Ascending aorta (tissue), 2 donors: ENCODE measurements at regions not wholly inside any gene's neighbourhood (a gene's known extent, or its start where the extent isn't known, plus 50 kb on each side); places are given as distances from the start of the nearest gene placed in this dataset.

ENCODE experiments used
- DNase-seq, 2 donors: peaks; one replicate each; pipeline ENCODE4 v3.0.0-alpha.2; 2019; ENCODE audit warnings: low spot score in 2 of 2
- H3K27ac ChIP-seq, 2 donors: fragments of 200-600 bp; sonication (generic); one replicate each; pipeline ENCODE4 v1.5.1; 2016 to 2017; ENCODE audit warnings: mild to moderate bottlenecking in 1 of 2
- H3K27me3 ChIP-seq: fragments of 200-600 bp; sonication (generic); one replicate; pipeline ENCODE4 v1.5.1; 2017
- H3K36me3 ChIP-seq, 2 donors: fragments of 200-600 bp; sonication (generic); one replicate each; pipeline ENCODE4 v1.5.1; 2016
- H3K4me1 ChIP-seq, 2 donors: fragments of 200-600 bp; sonication (generic); one replicate each; pipeline ENCODE4 v1.5.1; 2016 to 2017; ENCODE audit warnings: mild to moderate bottlenecking in 1 of 2
- H3K4me3 ChIP-seq, 2 donors: fragments of 200-600 bp; sonication (generic); one replicate each; pipeline ENCODE4 v1.5.1; 2016 to 2017; ENCODE audit warnings: mild to moderate bottlenecking in 1 of 2
- H3K9me3 ChIP-seq, 2 donors: fragments of 200-600 bp; sonication (generic); one replicate each; pipeline ENCODE4 v1.5.1; 2016
- CTCF ChIP-seq, 3 experiments: fragments of 200-600 bp in 2 of 3; fragments of 450-650 bp in 1 of 3; sonication (generic) in 2 of 3; IDR thresholded peaks; one replicate each; pipeline ENCODE4 v1.5.1; 2016 to 2019; ENCODE audit warnings: antibody characterized with exemption in 3 of 3, mild to moderate bottlenecking in 1 of 3, moderate library complexity in 1 of 3
- intact Hi-C: fragments of 100-400 bp; cut with DNase I; formaldehyde crosslinking; loops from one replicate; pipeline ENCODE4 v1.15.1; 2023

- Histone ChIP-seq H3K27ac (no peak overlapping the region), H3K4me1 (no peaks in the 10 kb centered on the region), H3K27me3 (no peaks in the 10 kb centered on the region), H3K9me3 (no peaks in the 10 kb centered on the region), H3K36me3 (no peaks in the 10 kb centered on the region), H3K4me3 (no peak overlapping the region)
- intact Hi-C loops: no loop called here
- no peak for TF ChIP-seq CTCF (IDR thresholded peaks at IDR 0.05)
- no peak for DNase-seq
Measured at GRCh38 chr5:67476531-67476930, 279.9 kb upstream of the CD180 start.

- no peaks in the 10 kb centered on the region for H3K4me1 ChIP-seq
- intact Hi-C loops: no loop called here
- TF ChIP-seq CTCF (IDR thresholded peaks at IDR 0.05): no peak
- no peak overlapping the region for H3K4me3 ChIP-seq
- no peak for DNase-seq
- no peaks in the 10 kb centered on the region for H3K27me3 ChIP-seq
- no peak overlapping the region for H3K27ac ChIP-seq
- no peaks in the 10 kb centered on the region for H3K36me3 ChIP-seq
- no peaks in the 10 kb centered on the region for H3K9me3 ChIP-seq
Measured at GRCh38 chr5:67475489-67475888, 278.9 kb upstream of the CD180 start.

GRCh38 chr5:67474597-67475238, 278.1 kb upstream of the CD180 start:
- no peaks in the 10 kb centered on the region for H3K27me3 ChIP-seq
- no peak overlapping the region for H3K4me3 ChIP-seq
- intact Hi-C loops: no loop called here

GRCh38 chr5:67467110-67467509, 270.5 kb upstream of the CD180 start:
- no peak for DNase-seq
- intact Hi-C loops: no loop called here
- no peaks in the 10 kb centered on the region for H3K36me3 ChIP-seq
- H3K27me3 ChIP-seq: no peaks in the 10 kb centered on the region
- H3K4me3 ChIP-seq: no peak overlapping the region
- TF ChIP-seq CTCF (IDR thresholded peaks at IDR 0.05): no peak
- H3K27ac ChIP-seq: no peak overlapping the region
- peaks cover 0 to 3% of the 10 kb centered on the region in 2 donors for H3K4me1 ChIP-seq
- no peaks in the 10 kb centered on the region for H3K9me3 ChIP-seq

More at GRCh38 chr5:67474597-67475238, 278.1 kb upstream of the CD180 start:
- no peak for DNase-seq
- no peaks in the 10 kb centered on the region for H3K9me3 ChIP-seq
- H3K36me3 ChIP-seq: no peaks in the 10 kb centered on the region
- no peak overlapping the region for H3K27ac ChIP-seq
- no peak for TF ChIP-seq CTCF (IDR thresholded peaks at IDR 0.05)
- no peaks in the 10 kb centered on the region for H3K4me1 ChIP-seq

- no peak for TF ChIP-seq CTCF (IDR thresholded peaks at IDR 0.05)
- H3K4me1 ChIP-seq: peaks cover 0 to 3% of the 10 kb centered on the region in 2 donors
- no peaks in the 10 kb centered on the region for H3K36me3 ChIP-seq
- no peak overlapping the region for H3K27ac ChIP-seq
- no peak for DNase-seq
- no peaks in the 10 kb centered on the region for H3K9me3 ChIP-seq
- H3K27me3 ChIP-seq: no peaks in the 10 kb centered on the region
- intact Hi-C loops: no loop called here
- no peak overlapping the region for H3K4me3 ChIP-seq
Measured at GRCh38 chr5:67465537-67466207, 269.1 kb upstream of the CD180 start.
